Panc1 (cell line): ENCODE measurements at regions not wholly inside any gene's neighbourhood (a gene's known extent, or its start where the extent isn't known, plus 50 kb on each side); places are given as distances from the start of the nearest gene placed in this dataset.

Experiments
- CTCF ChIP-seq: fragments of 450-650 bp; IDR thresholded peaks from 2 replicates; pipeline ENCODE4 v1.5.1; 2017; ENCODE audit warnings: mild to moderate bottlenecking
- POLR2AphosphoS5 ChIP-seq: IDR thresholded peaks from 2 replicates; pipeline ENCODE4 v1.6.1; 2012; ENCODE audit warnings: mild to moderate bottlenecking, low read depth, low read length, moderate library complexity
- REST ChIP-seq, 2 experiments: IDR thresholded peaks; 2 replicates each; pipeline ENCODE4 v1.6.1; 2011 to 2012; ENCODE audit warnings: low read depth in 2 of 2, control low read depth in 1 of 2, low read length in 1 of 2, mild to moderate bottlenecking in 1 of 2, moderate library complexity in 1 of 2; ENCODE audit not compliant: insufficient read depth in 1 of 2
- SIN3A ChIP-seq: IDR thresholded peaks from 2 replicates; pipeline ENCODE4 v1.6.1; 2012; ENCODE audit warnings: low read depth, mild to moderate bottlenecking, low read length, moderate library complexity, borderline replicate concordance; ENCODE audit not compliant: insufficient read depth

- no peak for TF ChIP-seq CTCF
- TF ChIP-seq POLR2AphosphoS5, result no peak
- TF ChIP-seq REST (IDR thresholded peaks at IDR 0.05; ENCODE audit: insufficient read depth in 1 of 2, low read depth in 2 of 2, low read length in 1 of 2), result no peak
- TF ChIP-seq SIN3A, result no peak
Observed at GRCh38 chr6:74756923-74757322, 448.9 kb downstream of the COL12A1 start.
